ENCODE measurements at regions not wholly inside any gene's neighbourhood (a gene's known extent, or its start where the extent isn't known, plus 50 kb on each side); places are given as distances from the start of the nearest gene placed in this dataset.
"Not testable (repeated sequence)": the region's sequence is repeated elsewhere in the genome, so short reads cannot be mapped to it uniquely, and the experiment has no call there.

- H3K4me1 ChIP-seq = no peaks in the 10 kb centered on the region
- intact Hi-C loops (cut with DNase I) = no loop called here
- H3K27ac ChIP-seq = no peak overlapping the region
- H3K4me3 ChIP-seq = no peak overlapping the region
- no peaks in the 10 kb centered on the region for H3K36me3 ChIP-seq
- H3K27me3 ChIP-seq = no peaks in the 10 kb centered on the region
- H3K9me3 ChIP-seq = no peaks in the 10 kb centered on the region
- TF ChIP-seq POLR2AphosphoS5 (IDR thresholded peaks at IDR 0.05; ENCODE audit: insufficient read depth in 1 of 2, low read depth in 1 of 2) (no peak), POLR2A (IDR thresholded peaks at IDR 0.05) (no peak), CTCF (IDR thresholded peaks at IDR 0.05) (no peak)
- no peak for DNase-seq (ENCODE audit: extremely low spot score in 2 of 2)
Measured at GRCh38 chr11:100442017-100442416, 245.1 kb upstream of the ARHGAP42 start.

GRCh38 chr11:100445231-100445735, 241.8 kb upstream of the ARHGAP42 start:
- no peak for DNase-seq (ENCODE audit: extremely low spot score in 2 of 2)
- intact Hi-C loops (cut with DNase I) = no loop called here
- no peak overlapping the region for H3K27ac ChIP-seq

GRCh38 chr11:100451801-100452460, 235.2 kb upstream of the ARHGAP42 start:
- H3K4me3 ChIP-seq; H3K27ac ChIP-seq; DNase-seq (ENCODE audit: extremely low spot score in 2 of 2); H3K36me3 ChIP-seq; H3K4me1 ChIP-seq; H3K27me3 ChIP-seq; intact Hi-C loops (cut with DNase I); H3K9me3 ChIP-seq: not testable (repeated sequence)

More at GRCh38 chr11:100445231-100445735, 241.8 kb upstream of the ARHGAP42 start:
- Histone ChIP-seq H3K4me3 (no peak overlapping the region), H3K4me1 (no peaks in the 10 kb centered on the region), H3K9me3 (no peaks in the 10 kb centered on the region), H3K36me3 (no peaks in the 10 kb centered on the region), H3K27me3 (no peaks in the 10 kb centered on the region)
- TF ChIP-seq POLR2A (IDR thresholded peaks at IDR 0.05) (no peak), POLR2AphosphoS5 (IDR thresholded peaks at IDR 0.05; ENCODE audit: insufficient read depth in 1 of 2, low read depth in 1 of 2) (no peak), CTCF (IDR thresholded peaks at IDR 0.05) (no peak)

GRCh38 chr11:100459811-100460210, 227.3 kb upstream of the ARHGAP42 start:
- no peaks in the 10 kb centered on the region for H3K27me3 ChIP-seq
- no peak overlapping the region for H3K4me3 ChIP-seq
- TF ChIP-seq POLR2A (IDR thresholded peaks at IDR 0.05) = no peak
- no peak for TF ChIP-seq CTCF (IDR thresholded peaks at IDR 0.05)
- no peak for TF ChIP-seq POLR2AphosphoS5 (IDR thresholded peaks at IDR 0.05; ENCODE audit: insufficient read depth in 1 of 2, low read depth in 1 of 2)
- no peaks in the 10 kb centered on the region for H3K4me1 ChIP-seq
- H3K36me3 ChIP-seq = no peaks in the 10 kb centered on the region
- intact Hi-C loops (cut with DNase I) = no loop called here
- DNase-seq (ENCODE audit: extremely low spot score in 2 of 2) = no peak
- H3K27ac ChIP-seq = no peak overlapping the region
- H3K9me3 ChIP-seq = no peaks in the 10 kb centered on the region

GRCh38 chr11:100460426-100460825, 226.7 kb upstream of the ARHGAP42 start:
- H3K9me3 ChIP-seq = no peaks in the 10 kb centered on the region
- H3K27me3 ChIP-seq = no peaks in the 10 kb centered on the region
- H3K36me3 ChIP-seq = no peaks in the 10 kb centered on the region
- H3K4me3 ChIP-seq = no peak overlapping the region
- no peak for DNase-seq (ENCODE audit: extremely low spot score in 2 of 2)
- intact Hi-C loops (cut with DNase I) = no loop called here
- TF ChIP-seq POLR2AphosphoS5 (IDR thresholded peaks at IDR 0.05; ENCODE audit: insufficient read depth in 1 of 2, low read depth in 1 of 2) = no peak
- no peak for TF ChIP-seq CTCF (IDR thresholded peaks at IDR 0.05)
- TF ChIP-seq POLR2A (IDR thresholded peaks at IDR 0.05) = no peak
- H3K4me1 ChIP-seq = no peaks in the 10 kb centered on the region
- no peak overlapping the region for H3K27ac ChIP-seq

Measured in vagina (tissue), 2 donors.